ENCODE measurements at regions not wholly inside any gene's neighbourhood (a gene's known extent, or its start where the extent isn't known, plus 50 kb on each side); places are given as distances from the start of the nearest gene placed in this dataset.

- Histone ChIP-seq H3K27me3 (no peaks in the 10 kb centered on the region), H3K36me3 (replicated peaks in 1 of 2) (no peaks in the 10 kb centered on the region), H3K9me3 (replicated peaks in 1 of 3) (no peaks in the 10 kb centered on the region), H3K27ac (no peak overlapping the region), H3K4me1 (replicated peaks in 1 of 2) (no peaks in the 10 kb centered on the region), H3K4me3 (no peak overlapping the region)
- 71 to 80% (median 78%) methylated on average over 5 of the region's 5 CpGs for WGBS, 4 donors
- DNase-seq = no peak
- TF ChIP-seq CTCF (IDR thresholded peaks at IDR 0.05) = no peak
- TF ChIP-seq POLR2A (IDR thresholded peaks at IDR 0.05) = no peak
- intact Hi-C loops (cut with DNase I) = no loop called here
These were observed 1012.5 kb upstream of the TMEM132C start for GRCh38 chr12:127254420-127254955.

GRCh38 chr12:127257366-127257935, 1009.5 kb upstream of the TMEM132C start:
- no peaks in the 10 kb centered on the region for H3K9me3 ChIP-seq (replicated peaks in 1 of 3)
- no peak for DNase-seq
- H3K27ac ChIP-seq = no peak overlapping the region
- TF ChIP-seq POLR2A (IDR thresholded peaks at IDR 0.05) (no peak), CTCF (IDR thresholded peaks at IDR 0.05) (no peak)
- no peak overlapping the region for H3K4me3 ChIP-seq
- intact Hi-C loops (cut with DNase I) = no loop called here
- H3K27me3 ChIP-seq = no peaks in the 10 kb centered on the region
- H3K36me3 ChIP-seq (replicated peaks in 1 of 2) = no peaks in the 10 kb centered on the region
- WGBS, 4 donors = 63 to 69% (median 66%) methylated on average over 5 of the region's 5 CpGs
- H3K4me1 ChIP-seq (replicated peaks in 1 of 2) = no peaks in the 10 kb centered on the region

- intact Hi-C loops (cut with DNase I) = no loop called here
- 66 to 87% (median 77%) methylated on average over 3 of the region's 3 CpGs for WGBS, 4 donors
- Histone ChIP-seq H3K4me1 (replicated peaks in 1 of 2) (no peaks in the 10 kb centered on the region), H3K27ac (no peak overlapping the region), H3K9me3 (replicated peaks in 1 of 3) (no peaks in the 10 kb centered on the region), H3K36me3 (replicated peaks in 1 of 2) (no peaks in the 10 kb centered on the region), H3K4me3 (no peak overlapping the region), H3K27me3 (no peaks in the 10 kb centered on the region)
- no peak for DNase-seq
- TF ChIP-seq POLR2A (IDR thresholded peaks at IDR 0.05) (no peak), CTCF (IDR thresholded peaks at IDR 0.05) (no peak)
These were observed 1006.4 kb upstream of the TMEM132C start for GRCh38 chr12:127260531-127260930.

GRCh38 chr12:127260999-127261398, 1006.0 kb upstream of the TMEM132C start:
- no peak overlapping the region for H3K27ac ChIP-seq
- TF ChIP-seq CTCF (IDR thresholded peaks at IDR 0.05) = no peak
- no peak for TF ChIP-seq POLR2A (IDR thresholded peaks at IDR 0.05)
- intact Hi-C loops (cut with DNase I) = no loop called here
- H3K4me1 ChIP-seq (replicated peaks in 1 of 2) = no peaks in the 10 kb centered on the region
- 80 to 85% (median 83%) methylated on average over 7 of the region's 7 CpGs for WGBS, 4 donors
- H3K36me3 ChIP-seq (replicated peaks in 1 of 2) = no peaks in the 10 kb centered on the region
- no peaks in the 10 kb centered on the region for H3K9me3 ChIP-seq (replicated peaks in 1 of 3)
- DNase-seq = no peak
- no peaks in the 10 kb centered on the region for H3K27me3 ChIP-seq
- no peak overlapping the region for H3K4me3 ChIP-seq

All from adrenal gland (tissue), 9 donors.